Stimulated activated CD4-positive, alpha-beta T cell treated with anti-CD3 and anti-CD28 coated beads, TNF-alpha, amount 100 ng/mL, for 1 hour (primary cell): ENCODE measurements at regions not wholly inside any gene's neighbourhood (a gene's known extent, or its start where the extent isn't known, plus 50 kb on each side); places are given as distances from the start of the nearest gene placed in this dataset.

Experiments used
- DNase-seq, 3 donors: peaks; one replicate each; pipeline ENCODE4 v3.0.0-alpha.2; 2020; ENCODE audit warnings: low read depth in 3 of 3, low spot score in 1 of 3

- no peak for DNase-seq
Measured at GRCh38 chr15:97234851-97235610, 725.5 kb upstream of the ARRDC4 start.

- DNase-seq = no peak
Measured at GRCh38 chr15:97235611-97235985, 724.9 kb upstream of the ARRDC4 start.

DNA sequence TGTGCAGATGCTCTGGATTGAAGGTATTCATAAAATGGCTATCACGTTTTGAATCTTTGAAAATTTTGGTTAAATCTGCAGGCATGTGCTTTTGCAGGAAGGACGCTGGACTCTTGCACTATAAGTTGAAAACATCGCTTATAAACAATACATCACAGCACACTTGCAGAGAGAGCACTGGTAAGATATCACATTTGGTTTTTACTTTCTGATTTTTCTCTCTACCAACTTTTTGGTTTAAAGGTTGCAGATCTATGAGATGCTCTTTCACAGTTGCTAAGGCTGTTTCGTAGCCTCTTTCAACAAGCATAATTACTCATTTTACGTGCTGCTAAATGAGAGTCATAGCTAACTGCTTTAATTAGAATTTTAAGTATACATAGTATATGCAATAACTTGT, 724.4 kb upstream of the ARRDC4 start:
- DNase-seq = no peak

DNA sequence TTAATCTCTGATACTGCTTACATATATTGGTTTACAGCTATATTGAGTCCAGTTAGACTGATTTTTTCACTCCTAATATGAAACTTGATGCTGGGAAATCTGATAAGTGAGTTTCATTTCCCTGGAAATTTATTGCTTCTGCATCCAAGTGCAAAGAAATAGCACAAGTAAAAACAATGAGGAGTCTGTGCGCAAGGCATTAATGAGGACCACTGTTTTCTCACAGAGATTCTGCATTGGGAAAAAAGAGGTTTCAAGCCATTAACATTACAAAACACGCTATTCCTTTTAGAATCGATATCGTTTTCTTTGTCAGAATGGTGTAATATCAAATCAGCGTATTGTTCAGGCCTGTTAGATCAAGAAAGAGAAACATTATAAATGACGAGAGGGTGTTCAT, 723.3 kb upstream of the ARRDC4 start:
- DNase-seq = no peak

DNA sequence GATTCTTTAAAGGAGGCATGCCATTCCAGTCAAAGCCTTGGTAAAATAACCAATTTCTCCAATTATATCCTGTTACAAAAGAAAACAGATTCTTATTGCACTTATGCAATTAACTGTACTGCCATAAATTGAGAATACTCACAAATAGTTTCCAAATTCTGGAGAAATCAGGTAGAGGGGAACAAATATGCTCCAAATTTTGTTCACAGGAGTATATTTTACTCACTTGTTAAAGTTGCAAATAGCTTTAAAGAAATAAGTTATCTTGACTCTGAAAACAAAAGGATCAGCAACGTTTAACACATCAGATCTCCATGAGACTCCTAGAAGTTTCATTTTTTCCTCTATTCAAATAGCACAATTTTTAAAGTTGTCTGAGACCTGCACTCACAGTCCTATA, 712.1 kb upstream of the ARRDC4 start:
- DNase-seq = no peak

- DNase-seq = no peak
Measured at GRCh38 chr15:97259943-97260342, 700.6 kb upstream of the ARRDC4 start.

GRCh38 chr15:97301166-97301565, 659.3 kb upstream of the ARRDC4 start:
- DNase-seq = no peak

DNA sequence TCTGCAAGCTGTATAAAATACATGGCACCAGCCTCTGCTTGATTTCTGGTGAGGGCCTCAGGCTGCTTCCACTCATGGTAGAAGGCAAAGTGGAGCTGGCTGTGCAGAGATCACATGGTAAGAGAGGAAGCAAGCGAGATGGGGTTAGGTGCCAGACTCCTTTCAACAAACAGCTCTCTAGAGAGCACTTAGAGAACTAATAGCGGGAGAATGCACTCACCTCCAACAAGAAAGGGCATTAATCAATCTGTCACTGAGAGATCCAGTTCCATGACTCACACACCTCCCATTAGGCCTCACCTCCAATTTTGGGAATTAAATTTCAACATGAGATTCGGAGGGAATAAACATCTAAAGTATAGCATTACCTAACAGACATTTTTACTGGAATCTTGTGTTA, 644.1 kb upstream of the ARRDC4 start:
- DNase-seq = no peak

DNA sequence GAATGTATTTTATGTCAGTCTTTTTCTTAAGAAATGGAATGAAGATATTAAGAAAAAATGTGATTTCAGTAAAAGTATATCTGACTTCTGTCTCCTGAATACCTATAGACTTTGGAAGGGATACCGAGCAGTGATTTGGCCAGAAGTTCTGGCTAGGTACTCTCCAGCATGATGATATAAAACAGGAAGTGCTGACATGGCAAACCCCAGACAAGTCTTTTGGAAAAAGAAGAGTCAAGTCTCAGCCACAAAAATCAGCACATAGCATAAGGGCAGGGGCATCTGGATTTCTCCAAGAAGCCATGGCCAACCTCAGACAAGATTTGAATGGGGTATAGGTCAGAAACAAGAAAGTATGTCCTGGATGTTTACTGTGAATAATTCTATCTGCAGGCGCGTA, 643.3 kb upstream of the ARRDC4 start:
- DNase-seq = no peak

GRCh38 chr15:97319291-97319690, 641.2 kb upstream of the ARRDC4 start:
- no peak for DNase-seq

GRCh38 chr15:97346221-97346620, 614.3 kb upstream of the ARRDC4 start:
- no peak for DNase-seq

GRCh38 chr15:97350813-97351212, 609.7 kb upstream of the ARRDC4 start:
- no peak for DNase-seq

- DNase-seq = no peak
Measured at GRCh38 chr15:97383516-97383915, 577.0 kb upstream of the ARRDC4 start.

DNA sequence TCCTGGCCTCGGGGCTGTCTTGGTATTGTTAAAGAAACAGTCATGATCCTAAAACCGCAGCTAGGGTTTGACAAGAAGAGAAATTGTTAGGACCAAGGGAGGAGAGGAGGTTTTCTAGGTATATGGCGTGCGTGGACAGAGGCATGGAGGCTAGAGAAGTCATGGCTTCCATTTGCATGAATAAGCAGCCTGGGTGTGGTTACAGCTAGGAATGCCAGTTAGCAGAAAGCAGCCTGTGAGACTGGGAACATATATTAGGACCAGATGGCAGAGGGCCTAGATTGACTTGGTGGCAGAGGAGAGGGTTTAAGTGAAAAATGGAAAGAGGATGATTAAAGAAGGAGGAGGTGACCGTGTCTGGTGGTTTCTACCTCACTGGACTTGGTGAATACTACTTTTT, 573.6 kb upstream of the ARRDC4 start:
- no peak for DNase-seq

GRCh38 chr15:97401195-97401594, 559.3 kb upstream of the ARRDC4 start:
- DNase-seq = no peak

GRCh38 chr15:97401970-97402369, 558.5 kb upstream of the ARRDC4 start:
- no peak for DNase-seq

- no peak for DNase-seq
Measured at GRCh38 chr15:97406841-97407240, 553.7 kb upstream of the ARRDC4 start.

- no peak for DNase-seq
Measured at GRCh38 chr15:97410897-97411575, 549.5 kb upstream of the ARRDC4 start.

GRCh38 chr15:97420130-97420529, 540.4 kb upstream of the ARRDC4 start:
- DNase-seq = no peak

- no peak for DNase-seq
Measured at GRCh38 chr15:97425596-97425995, 534.9 kb upstream of the ARRDC4 start.

GRCh38 chr15:97443101-97443500, 517.4 kb upstream of the ARRDC4 start:
- no peak for DNase-seq

- DNase-seq = no peak
Measured at GRCh38 chr15:97446138-97446537, 514.4 kb upstream of the ARRDC4 start.
